Limb (tissue), 2 donors: ENCODE measurements at regions not wholly inside any gene's neighbourhood (a gene's known extent, or its start where the extent isn't known, plus 50 kb on each side); places are given as distances from the start of the nearest gene placed in this dataset.

ENCODE experiments used
- DNase-seq, 2 donors: peaks; one replicate each; pipeline ENCODE4 v3.0.0-alpha.2; 2016; ENCODE audit errors: extremely low spot score in 2 of 2

GRCh38 chr3:194738254-194739093, 52.8 kb downstream of the FAM43A start:
- DNase-seq = peak; percentile 35 to 46

- DNase-seq = no peak
Observed at GRCh38 chr3:194739498-194740284, 54.0 kb downstream of the FAM43A start.

- no peak for DNase-seq
Observed at GRCh38 chr3:194740859-194741491, 55.3 kb downstream of the FAM43A start.

- DNase-seq = no peak
Observed at GRCh38 chr3:194741916-194742315, 56.2 kb downstream of the FAM43A start.

GRCh38 chr3:194744826-194745225, 59.1 kb downstream of the FAM43A start:
- no peak for DNase-seq

GRCh38 chr3:194745422-194746184, 59.9 kb downstream of the FAM43A start:
- no peak for DNase-seq

- no peak for DNase-seq
Observed at GRCh38 chr3:194748225-194748624, 62.5 kb downstream of the FAM43A start.

GRCh38 chr3:194749631-194750490, 64.2 kb downstream of the FAM43A start:
- no peak for DNase-seq

- no peak for DNase-seq
Observed at GRCh38 chr3:194750491-194750828, 64.8 kb downstream of the FAM43A start.

GRCh38 chr3:194755671-194756459, 70.2 kb downstream of the FAM43A start:
- no peak for DNase-seq

- DNase-seq = no peak
Observed at GRCh38 chr3:194756460-194756779, 70.7 kb downstream of the FAM43A start.

GRCh38 chr3:194756791-194757325, 71.2 kb downstream of the FAM43A start:
- no peak for DNase-seq

GRCh38 chr3:194757647-194758061, 72.0 kb downstream of the FAM43A start:
- DNase-seq = peak; percentile 64 to 76

GRCh38 chr3:194758716-194759115, 73.0 kb downstream of the FAM43A start:
- DNase-seq = no peak

GRCh38 chr3:194760494-194761137, 74.9 kb downstream of the FAM43A start:
- no peak for DNase-seq

GRCh38 chr3:194761384-194761783, 75.7 kb downstream of the FAM43A start:
- peak in 1 of 2 donors; percentile 50 for DNase-seq

GRCh38 chr3:194766845-194767244, 81.2 kb downstream of the FAM43A start:
- no peak for DNase-seq

GRCh38 chr3:194767446-194768207, 81.9 kb downstream of the FAM43A start:
- DNase-seq = no peak
